ENCODE measurements at regions not wholly inside any gene's neighbourhood (a gene's known extent, or its start where the extent isn't known, plus 50 kb on each side); places are given as distances from the start of the nearest gene placed in this dataset.

DNA sequence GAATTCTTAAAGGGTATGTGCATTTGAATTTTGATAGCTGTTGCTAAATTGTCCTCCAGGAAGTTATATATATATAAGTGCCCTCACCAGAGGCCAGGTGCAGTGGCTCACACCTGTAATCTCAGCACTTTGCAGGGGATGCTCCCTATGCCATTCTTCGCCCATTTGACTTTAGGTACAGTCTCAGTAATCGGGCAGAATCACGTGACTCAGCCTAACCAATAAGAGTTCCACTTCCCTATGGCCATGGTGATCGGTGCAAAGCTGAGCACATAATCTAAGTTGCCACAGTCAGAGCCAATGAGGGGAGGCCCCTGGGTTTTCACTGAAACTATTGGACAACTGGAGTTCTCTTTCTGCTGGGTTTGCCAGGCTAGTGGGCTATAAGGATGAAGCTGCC is 274.6 kb upstream of the TBX3 start:
- H3K4me3 ChIP-seq (ENCODE audit: low read depth in 1 of 3, low read length in 3 of 3): no peak overlapping the region
- H3K9me3 ChIP-seq (ENCODE audit: control insufficient read depth in 4 of 4, low read length in 3 of 4): no peaks in the 10 kb centered on the region
- TF ChIP-seq, protein P1, sequence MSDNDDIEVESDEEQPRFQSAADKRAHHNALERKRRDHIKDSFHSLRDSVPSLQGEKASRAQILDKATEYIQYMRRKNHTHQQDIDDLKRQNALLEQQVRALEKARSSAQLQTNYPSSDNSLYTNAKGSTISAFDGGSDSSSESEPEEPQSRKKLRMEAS (IDR thresholded peaks at IDR 0.05): no peak
- TF ChIP-seq YY1 (IDR thresholded peaks at IDR 0.05): no peak
- TF ChIP-seq, protein P2, sequence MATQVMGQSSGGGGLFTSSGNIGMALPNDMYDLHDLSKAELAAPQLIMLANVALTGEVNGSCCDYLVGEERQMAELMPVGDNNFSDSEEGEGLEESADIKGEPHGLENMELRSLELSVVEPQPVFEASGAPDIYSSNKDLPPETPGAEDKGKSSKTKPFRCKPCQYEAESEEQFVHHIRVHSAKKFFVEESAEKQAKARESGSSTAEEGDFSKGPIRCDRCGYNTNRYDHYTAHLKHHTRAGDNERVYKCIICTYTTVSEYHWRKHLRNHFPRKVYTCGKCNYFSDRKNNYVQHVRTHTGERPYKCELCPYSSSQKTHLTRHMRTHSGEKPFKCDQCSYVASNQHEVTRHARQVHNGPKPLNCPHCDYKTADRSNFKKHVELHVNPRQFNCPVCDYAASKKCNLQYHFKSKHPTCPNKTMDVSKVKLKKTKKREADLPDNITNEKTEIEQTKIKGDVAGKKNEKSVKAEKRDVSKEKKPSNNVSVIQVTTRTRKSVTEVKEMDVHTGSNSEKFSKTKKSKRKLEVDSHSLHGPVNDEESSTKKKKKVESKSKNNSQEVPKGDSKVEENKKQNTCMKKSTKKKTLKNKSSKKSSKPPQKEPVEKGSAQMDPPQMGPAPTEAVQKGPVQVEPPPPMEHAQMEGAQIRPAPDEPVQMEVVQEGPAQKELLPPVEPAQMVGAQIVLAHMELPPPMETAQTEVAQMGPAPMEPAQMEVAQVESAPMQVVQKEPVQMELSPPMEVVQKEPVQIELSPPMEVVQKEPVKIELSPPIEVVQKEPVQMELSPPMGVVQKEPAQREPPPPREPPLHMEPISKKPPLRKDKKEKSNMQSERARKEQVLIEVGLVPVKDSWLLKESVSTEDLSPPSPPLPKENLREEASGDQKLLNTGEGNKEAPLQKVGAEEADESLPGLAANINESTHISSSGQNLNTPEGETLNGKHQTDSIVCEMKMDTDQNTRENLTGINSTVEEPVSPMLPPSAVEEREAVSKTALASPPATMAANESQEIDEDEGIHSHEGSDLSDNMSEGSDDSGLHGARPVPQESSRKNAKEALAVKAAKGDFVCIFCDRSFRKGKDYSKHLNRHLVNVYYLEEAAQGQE (IDR thresholded peaks at IDR 0.05): no peak
- no peak for TF ChIP-seq HNF4G (IDR thresholded peaks at IDR 0.05)
- no peak for TF ChIP-seq JUND (IDR thresholded peaks at IDR 0.05)
- no peak for TF ChIP-seq HNF4A (conservative IDR thresholded peaks at IDR 0.05)
- TF ChIP-seq SP1 (IDR thresholded peaks at IDR 0.05): no peak
- TF ChIP-seq RXRA (IDR thresholded peaks at IDR 0.05): no peak
- WGBS: 92% methylated on average over 4 of the region's 4 CpGs
- no peak overlapping the region for H3K9ac ChIP-seq (ENCODE audit: low read depth in 1 of 2, low read length in 2 of 2)
- no peak overlapping the region for H3K27ac ChIP-seq (ENCODE audit: low read depth in 1 of 2, low read length in 2 of 2)
- no peaks in the 10 kb centered on the region for H3K4me1 ChIP-seq (ENCODE audit: control insufficient read depth in 4 of 4, insufficient read depth in 4 of 4, low read length in 3 of 4)
- H3K36me3 ChIP-seq (ENCODE audit: control insufficient read depth in 4 of 4, insufficient read depth in 3 of 4, low read depth in 1 of 4, low read length in 3 of 4): no peaks in the 10 kb centered on the region
- no peak for DNase-seq (ENCODE audit: low spot score)
- H3K27me3 ChIP-seq (ENCODE audit: control insufficient read depth in 4 of 4, insufficient read depth in 4 of 4, low read length in 3 of 4): no peaks in the 10 kb centered on the region

DNA sequence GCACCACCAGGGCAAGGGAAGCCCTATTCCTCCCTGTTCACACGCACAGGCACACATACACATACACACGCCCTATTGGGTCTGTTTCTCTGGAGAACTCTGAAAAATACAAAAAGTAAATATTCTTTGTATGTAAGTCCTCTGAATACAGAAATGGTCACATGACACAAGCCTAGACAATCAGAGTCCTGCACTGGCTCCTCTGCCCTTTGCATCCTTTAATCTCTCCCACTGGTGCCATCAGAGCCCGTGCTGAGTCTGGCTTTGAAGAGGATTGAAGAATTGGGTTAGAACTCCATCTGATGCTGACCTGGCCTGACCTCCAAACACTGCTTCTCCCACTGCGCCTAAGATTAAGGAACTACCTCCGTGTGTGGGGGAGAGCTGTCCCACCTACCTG is 273.2 kb upstream of the TBX3 start:
- H3K4me3 ChIP-seq (ENCODE audit: low read depth in 1 of 3, low read length in 3 of 3): no peak overlapping the region
- H3K9ac ChIP-seq (ENCODE audit: low read depth in 1 of 2, low read length in 2 of 2): no peak overlapping the region
- WGBS: 88% methylated on average over 5 of the region's 5 CpGs
- H3K27me3 ChIP-seq (ENCODE audit: control insufficient read depth in 4 of 4, insufficient read depth in 4 of 4, low read length in 3 of 4): no peaks in the 10 kb centered on the region
- DNase-seq (ENCODE audit: low spot score): no peak
- TF ChIP-seq JUND (IDR thresholded peaks at IDR 0.05): no peak
- no peak for TF ChIP-seq ATF3 (IDR thresholded peaks at IDR 0.05)
- no peak for TF ChIP-seq RAD21 (IDR thresholded peaks at IDR 0.05)
- TF ChIP-seq SP1 (IDR thresholded peaks at IDR 0.05): no peak
- TF ChIP-seq RXRA (IDR thresholded peaks at IDR 0.05): no peak
- TF ChIP-seq GABPA (IDR thresholded peaks at IDR 0.05 in 1 of 2, conservative IDR thresholded peaks at IDR 0.05 in 1 of 2): no peak
- TF ChIP-seq, protein P1 (IDR thresholded peaks at IDR 0.05): no peak
- TF ChIP-seq, protein P2 (IDR thresholded peaks at IDR 0.05): no peak
- no peak for TF ChIP-seq FOXA1 (IDR thresholded peaks at IDR 0.05)
- TF ChIP-seq CTCF (IDR thresholded peaks at IDR 0.05; ENCODE audit: low read depth, low read length, missing input control): no peak
- TF ChIP-seq TAF1 (conservative IDR thresholded peaks at IDR 0.05): no peak
- TF ChIP-seq, protein P3, sequence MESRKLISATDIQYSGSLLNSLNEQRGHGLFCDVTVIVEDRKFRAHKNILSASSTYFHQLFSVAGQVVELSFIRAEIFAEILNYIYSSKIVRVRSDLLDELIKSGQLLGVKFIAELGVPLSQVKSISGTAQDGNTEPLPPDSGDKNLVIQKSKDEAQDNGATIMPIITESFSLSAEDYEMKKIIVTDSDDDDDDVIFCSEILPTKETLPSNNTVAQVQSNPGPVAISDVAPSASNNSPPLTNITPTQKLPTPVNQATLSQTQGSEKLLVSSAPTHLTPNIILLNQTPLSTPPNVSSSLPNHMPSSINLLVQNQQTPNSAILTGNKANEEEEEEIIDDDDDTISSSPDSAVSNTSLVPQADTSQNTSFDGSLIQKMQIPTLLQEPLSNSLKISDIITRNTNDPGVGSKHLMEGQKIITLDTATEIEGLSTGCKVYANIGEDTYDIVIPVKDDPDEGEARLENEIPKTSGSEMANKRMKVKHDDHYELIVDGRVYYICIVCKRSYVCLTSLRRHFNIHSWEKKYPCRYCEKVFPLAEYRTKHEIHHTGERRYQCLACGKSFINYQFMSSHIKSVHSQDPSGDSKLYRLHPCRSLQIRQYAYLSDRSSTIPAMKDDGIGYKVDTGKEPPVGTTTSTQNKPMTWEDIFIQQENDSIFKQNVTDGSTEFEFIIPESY (IDR thresholded peaks at IDR 0.05): no peak
- no peak for TF ChIP-seq EGR1 (IDR thresholded peaks at IDR 0.05; ENCODE audit: low read depth in 2 of 2)
- no peak for TF ChIP-seq YY1 (IDR thresholded peaks at IDR 0.05)
- no peak for TF ChIP-seq FOXA2 (IDR thresholded peaks at IDR 0.05)
- no peak overlapping the region for H3K27ac ChIP-seq (ENCODE audit: low read depth in 1 of 2, low read length in 2 of 2)
- no peaks in the 10 kb centered on the region for H3K36me3 ChIP-seq (ENCODE audit: control insufficient read depth in 4 of 4, insufficient read depth in 3 of 4, low read depth in 1 of 4, low read length in 3 of 4)
- no peaks in the 10 kb centered on the region for H3K9me3 ChIP-seq (ENCODE audit: control insufficient read depth in 4 of 4, low read length in 3 of 4)
- no peaks in the 10 kb centered on the region for H3K4me1 ChIP-seq (ENCODE audit: control insufficient read depth in 4 of 4, insufficient read depth in 4 of 4, low read length in 3 of 4)

All from liver (tissue), 8 donors.